ENCODE measurements at regions not wholly inside any gene's neighbourhood (a gene's known extent, or its start where the extent isn't known, plus 50 kb on each side); places are given as distances from the start of the nearest gene placed in this dataset.

GRCh38 chr9:120338340-120338739 lies 241.6 kb downstream of the CDK5RAP2 start:
- no peak for TF ChIP-seq CTCF (IDR thresholded peaks at IDR 0.05; ENCODE audit: insufficient read depth, missing control alignments)
- FAIRE-seq (no peak), DNase-seq (ENCODE audit: insufficient read length, low spot score) (no peak)

DNA sequence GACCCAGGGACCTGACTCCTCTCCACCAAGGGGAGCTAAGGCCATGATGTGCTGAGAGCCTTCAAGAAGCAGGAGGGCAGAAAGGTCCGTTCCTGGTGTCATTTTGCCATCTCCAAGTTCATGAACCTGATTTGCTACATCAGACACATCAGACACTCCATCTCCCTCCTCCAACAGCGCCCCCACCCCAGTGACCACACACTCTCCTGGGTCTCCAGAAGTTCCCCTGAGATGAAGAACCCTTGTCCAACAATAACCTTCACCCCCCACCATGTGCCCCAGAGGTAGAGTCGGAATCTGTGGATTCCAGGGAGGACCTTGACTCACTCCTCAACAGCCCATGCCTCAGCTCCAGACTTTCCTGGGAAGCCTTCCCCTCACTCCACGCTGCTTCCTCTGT lies 242.8 kb downstream of the CDK5RAP2 start:
- no peak for TF ChIP-seq CTCF (IDR thresholded peaks at IDR 0.05; ENCODE audit: insufficient read depth, missing control alignments)
- FAIRE-seq (no peak), DNase-seq (ENCODE audit: insufficient read length, low spot score) (no peak)

DNA sequence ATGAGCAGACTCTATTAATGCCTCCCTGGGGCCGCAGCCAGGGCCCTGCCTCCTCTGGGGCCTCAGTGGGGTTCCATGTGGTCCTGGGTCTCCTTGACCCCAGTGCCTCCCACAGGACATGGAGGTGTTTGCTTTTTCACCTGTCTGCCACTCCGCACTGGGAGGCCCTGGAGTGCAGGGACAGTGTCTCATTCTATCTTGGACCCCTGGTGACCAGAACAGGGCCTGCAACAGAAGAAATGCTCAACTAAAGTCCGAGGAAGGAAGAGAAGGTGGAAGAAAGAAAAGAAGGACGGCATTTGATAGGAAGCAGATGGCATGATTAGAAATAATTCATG lies 243.2 kb downstream of the CDK5RAP2 start:
- TF ChIP-seq CTCF (IDR thresholded peaks at IDR 0.05; ENCODE audit: insufficient read depth, missing control alignments): no peak
- no peak for DNase-seq (ENCODE audit: insufficient read length, low spot score)
- FAIRE-seq: no peak

DNA sequence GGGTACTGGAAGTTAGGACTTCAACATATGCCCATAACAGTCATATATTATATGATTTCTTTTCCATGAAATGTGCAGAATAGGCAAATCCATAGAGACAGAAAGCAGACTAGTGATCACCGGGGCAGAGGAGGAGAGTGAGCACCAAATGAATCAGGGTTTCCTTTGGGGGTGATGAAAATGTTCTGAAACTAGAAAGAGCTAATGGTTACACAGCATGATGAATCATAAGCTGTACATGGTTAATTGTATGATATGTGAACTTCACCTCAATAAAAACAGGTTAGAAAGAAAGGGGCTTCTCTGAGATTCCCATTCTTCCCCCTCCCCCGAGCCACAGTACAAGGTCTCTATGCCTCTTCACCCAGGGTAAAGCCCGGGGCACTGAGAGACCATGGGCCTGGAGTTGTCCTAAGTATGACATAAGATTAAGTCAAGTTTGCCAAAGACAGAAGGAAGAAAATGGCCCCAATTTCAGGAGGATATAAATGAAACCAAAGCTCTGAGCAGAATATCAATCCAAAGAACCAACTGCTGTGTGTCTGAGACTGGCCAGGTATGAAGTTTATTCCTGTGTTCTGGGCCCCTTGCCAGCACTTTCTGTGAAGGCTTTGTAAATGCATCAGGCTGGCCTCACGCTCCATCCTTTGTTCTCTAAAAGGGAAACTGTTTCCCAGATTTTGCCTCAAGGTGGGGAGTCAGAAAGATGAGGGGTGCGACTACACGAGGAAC lies 243.8 kb downstream of the CDK5RAP2 start:
- no peak for TF ChIP-seq CTCF (IDR thresholded peaks at IDR 0.05; ENCODE audit: insufficient read depth, missing control alignments)
- FAIRE-seq (no peak), DNase-seq (ENCODE audit: insufficient read length, low spot score) (no peak)

DNA sequence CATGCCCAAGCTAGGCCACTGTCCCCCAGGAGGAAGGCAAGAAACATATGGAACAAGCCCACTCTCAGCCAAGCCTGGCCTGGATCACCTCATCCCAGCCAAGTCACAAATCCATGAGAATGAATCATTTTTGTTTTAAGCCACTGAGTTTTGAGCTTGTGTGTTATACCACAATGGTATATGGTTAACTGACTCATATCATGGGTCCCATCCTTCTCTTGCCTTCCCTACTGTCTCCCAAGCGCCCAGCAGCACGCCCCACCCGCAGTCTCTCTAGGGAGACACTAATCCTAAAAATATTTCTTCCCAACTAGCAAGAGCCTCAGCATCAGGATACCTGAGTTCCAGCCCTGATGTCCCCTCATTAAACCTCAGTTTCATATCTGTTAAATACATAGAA lies 248.1 kb downstream of the CDK5RAP2 start:
- FAIRE-seq (no peak), DNase-seq (ENCODE audit: insufficient read length, low spot score) (no peak)
- TF ChIP-seq CTCF (IDR thresholded peaks at IDR 0.05; ENCODE audit: insufficient read depth, missing control alignments): no peak

DNA sequence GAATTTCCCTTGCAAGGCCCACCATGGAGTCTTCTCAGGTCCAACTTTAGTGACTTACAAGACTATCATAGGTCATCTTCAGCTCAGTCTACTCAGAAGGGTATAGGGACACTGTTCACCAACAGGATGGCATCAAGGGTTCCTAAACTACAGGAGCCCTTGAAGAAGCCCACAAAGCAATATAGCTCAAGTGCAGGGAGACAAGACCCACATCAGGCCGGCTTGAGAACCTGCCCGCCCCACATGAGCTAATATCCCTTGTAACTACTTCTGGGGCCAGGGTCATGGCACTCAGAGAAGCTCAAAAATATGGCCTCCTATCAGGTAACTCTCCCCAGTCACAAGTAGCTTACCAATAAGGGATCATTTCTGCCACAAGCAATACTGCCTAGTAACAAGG lies 249.9 kb downstream of the CDK5RAP2 start:
- FAIRE-seq (no peak), DNase-seq (ENCODE audit: insufficient read length, low spot score) (no peak)
- TF ChIP-seq CTCF (IDR thresholded peaks at IDR 0.05; ENCODE audit: insufficient read depth, missing control alignments): no peak

- no peak for FAIRE-seq
- no peak for TF ChIP-seq CTCF (IDR thresholded peaks at IDR 0.05; ENCODE audit: insufficient read depth, missing control alignments)
- DNase-seq (ENCODE audit: insufficient read length, low spot score): no peak
Observed at GRCh38 chr9:120327322-120327721, 252.6 kb downstream of the CDK5RAP2 start.

Data from D721Med (cell line).